Endodermal cell (in vitro differentiated cells): ENCODE measurements at regions not wholly inside any gene's neighbourhood (a gene's known extent, or its start where the extent isn't known, plus 50 kb on each side); places are given as distances from the start of the nearest gene placed in this dataset.

Experiments used
- DNase-seq: peaks from one replicate; pipeline ENCODE4 v3.0.0-alpha.2; 2017
- H3K27ac ChIP-seq: 2 replicates; pipeline ENCODE4 v1.5.1; 2013; ENCODE audit warnings: mild to moderate bottlenecking, low read depth, low read length, moderate library complexity
- H3K27me3 ChIP-seq: 2 replicates; pipeline ENCODE4 v1.6.1; 2013; ENCODE audit warnings: mild to moderate bottlenecking, low read length, moderate library complexity; ENCODE audit not compliant: insufficient read depth, control insufficient read depth, poor library complexity, severe bottlenecking
- H3K36me3 ChIP-seq: 2 replicates; pipeline ENCODE4 v1.7.0; 2013; ENCODE audit warnings: mild to moderate bottlenecking, low read length, moderate library complexity; ENCODE audit not compliant: control insufficient read depth, insufficient read depth
- H3K4me1 ChIP-seq: one replicate; pipeline ENCODE4 v1.7.0; 2013; ENCODE audit warnings: low read length; ENCODE audit not compliant: control insufficient read depth, insufficient read depth
- H3K4me3 ChIP-seq: 2 replicates; pipeline ENCODE4 v1.5.1; 2013; ENCODE audit warnings: mild to moderate bottlenecking, low read length, moderate library complexity
- H3K9ac ChIP-seq: 2 replicates; pipeline ENCODE4 v1.6.1; 2013; ENCODE audit warnings: mild to moderate bottlenecking, low read length, moderate library complexity; ENCODE audit not compliant: poor library complexity, severe bottlenecking; ENCODE audit errors: extremely low read depth
- H3K9me3 ChIP-seq: 2 replicates; pipeline ENCODE4 v1.6.1; 2013; ENCODE audit warnings: mild to moderate bottlenecking, low read length, moderate library complexity; ENCODE audit not compliant: control insufficient read depth
- H3K27ac Mint-ChIP-seq: 2 replicates; pipeline ENCODE4 v1.8.0; 2020; ENCODE audit warnings: mixed read lengths
- H3K27me3 Mint-ChIP-seq: 2 replicates; pipeline ENCODE4 v1.8.0; 2021; ENCODE audit warnings: mild to moderate bottlenecking, mixed read lengths; ENCODE audit not compliant: insufficient read depth
- H3K36me3 Mint-ChIP-seq: 2 replicates; pipeline ENCODE4 v1.8.0; 2020; ENCODE audit warnings: low read depth, mixed read lengths
- H3K4me1 Mint-ChIP-seq: 2 replicates; pipeline ENCODE4 v1.8.0; 2020; ENCODE audit warnings: mixed read lengths
- H3K4me3 Mint-ChIP-seq: 2 replicates; pipeline ENCODE4 v1.8.0; 2020; ENCODE audit warnings: mild to moderate bottlenecking, moderate library complexity, mixed read lengths
- H3K9me3 Mint-ChIP-seq: 2 replicates; pipeline ENCODE4 v1.8.0; 2020; ENCODE audit warnings: mild to moderate bottlenecking, mixed read lengths
- CTCF ChIP-seq: fragments of 200-600 bp; sonication (generic); conservative IDR thresholded peaks from 2 replicates; pipeline ENCODE4 v1.5.0; 2021; ENCODE audit warnings: antibody characterized with exemption, mild to moderate bottlenecking
- WGBS, 2 experiments: methylation state at CpG; one replicate each; pipeline versions ENCODE4 v1.1.5 to v1.1.7; 2013; ENCODE audit warnings: missing lambda C conversion rate in 2 of 2, mixed read lengths in 1 of 2; ENCODE audit not compliant: insufficient coverage in 1 of 2, insufficient read length in 1 of 2; 5-methylcytosine and 5-hydroxymethylcytosine counted together

DNA sequence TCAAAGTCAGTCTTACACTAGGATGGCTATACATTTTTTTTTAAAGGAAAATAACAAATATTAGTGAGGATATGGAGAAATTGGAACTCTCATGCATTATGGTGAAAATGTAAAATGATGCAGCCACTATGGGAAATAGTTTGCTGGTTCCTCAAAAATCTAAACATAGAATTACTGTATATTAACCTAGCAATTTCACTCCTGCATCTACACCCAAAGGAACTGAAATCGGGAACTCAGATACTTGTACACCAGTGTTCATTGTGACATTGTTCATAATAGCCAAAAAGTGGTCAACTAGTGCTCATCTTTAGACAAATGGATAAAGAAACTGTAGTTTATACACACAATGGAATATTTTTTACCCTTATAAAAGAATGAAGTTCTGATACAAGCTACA lies 110.7 kb downstream of the UTRN start:
- Histone ChIP-seq H3K4me3 (no peak overlapping the region), H3K27ac (no peak overlapping the region), H3K36me3 (peaks cover 9% of the 10 kb centered on the region), H3K9ac (no peak overlapping the region), H3K27me3 (no peaks in the 10 kb centered on the region), H3K4me1 (no peaks in the 10 kb centered on the region), H3K9me3 (peaks cover 20% of the 10 kb centered on the region)
- DNase-seq, result no peak
- Mint-ChIP-seq H3K27me3 (no peaks in the 10 kb centered on the region), H3K4me3 (no peak overlapping the region), H3K9me3 (peaks cover 16% of the 10 kb centered on the region), H3K27ac (no peak overlapping the region), H3K4me1 (peaks cover 4% of the 10 kb centered on the region), H3K36me3 (peaks cover 3% of the 10 kb centered on the region)
- TF ChIP-seq CTCF, result no peak
- 85% methylated on average over 1 of the region's 1 CpG; no CpG with 5 or more reads in 1 of the 2 experiments for WGBS, 2 experiments

GRCh38 chr6:144397141-144397540 lies 112.0 kb downstream of the UTRN start:
- 92 to 100% methylated on average over 2 to 4 of the region's 4 CpGs for WGBS, 2 experiments
- Mint-ChIP-seq H3K36me3 (peaks cover 3% of the 10 kb centered on the region), H3K9me3 (peaks cover 16% of the 10 kb centered on the region), H3K27ac (no peak overlapping the region), H3K27me3 (no peaks in the 10 kb centered on the region), H3K4me1 (peaks cover 4% of the 10 kb centered on the region), H3K4me3 (no peak overlapping the region)
- no peak overlapping the region for H3K27ac ChIP-seq
- no peaks in the 10 kb centered on the region for H3K4me1 ChIP-seq
- no peak for DNase-seq
- no peak overlapping the region for H3K4me3 ChIP-seq
- H3K9me3 ChIP-seq, result peaks cover 20% of the 10 kb centered on the region
- H3K9ac ChIP-seq, result no peak overlapping the region
- H3K36me3 ChIP-seq, result peaks cover 9% of the 10 kb centered on the region
- no peak for TF ChIP-seq CTCF
- H3K27me3 ChIP-seq, result no peaks in the 10 kb centered on the region

- no peak overlapping the region for H3K9ac ChIP-seq
- Mint-ChIP-seq H3K27me3 (no peaks in the 10 kb centered on the region), H3K27ac (peak overlapping the region; percentile 7), H3K9me3 (peaks cover 16% of the 10 kb centered on the region), H3K36me3 (peaks cover 9% of the 10 kb centered on the region), H3K4me1 (peaks cover 6% of the 10 kb centered on the region), H3K4me3 (no peak overlapping the region)
- H3K36me3 ChIP-seq, result peaks cover 16% of the 10 kb centered on the region
- H3K27ac ChIP-seq, result no peak overlapping the region
- TF ChIP-seq CTCF, result no peak
- no peaks in the 10 kb centered on the region for H3K4me1 ChIP-seq
- no peaks in the 10 kb centered on the region for H3K27me3 ChIP-seq
- DNase-seq, result no peak
- peaks cover 20% of the 10 kb centered on the region for H3K9me3 ChIP-seq
- 98 to 100% methylated on average over 4 of the region's 5 CpGs for WGBS, 2 experiments
- H3K4me3 ChIP-seq, result no peak overlapping the region
Measured at GRCh38 chr6:144400321-144400720, 115.2 kb downstream of the UTRN start.
